CD14-positive monocyte (primary cell): ENCODE measurements at regions not wholly inside any gene's neighbourhood (a gene's known extent, or its start where the extent isn't known, plus 50 kb on each side); places are given as distances from the start of the nearest gene placed in this dataset.

Experiments used
- DNase-seq, 3 donors: peaks; one replicate each; pipeline ENCODE4 v3.0.0-alpha.2; 2011 to 2022
- H2AFZ ChIP-seq: 2 replicates; pipeline ENCODE4 v1.6.0; 2012; ENCODE audit warnings: mild to moderate bottlenecking, low read depth, low read length, inconsistent platforms; ENCODE audit not compliant: insufficient read depth, poor library complexity, severe bottlenecking
- H3K27ac ChIP-seq, 2 donors: 1 replicate in 1 of 2; 2 replicates in 1 of 2; pipeline ENCODE4 v1.5.1; 2012 to 2013; ENCODE audit warnings: low read length in 2 of 2, control low read depth in 1 of 2, inconsistent platforms in 1 of 2, low read depth in 1 of 2, mild to moderate bottlenecking in 1 of 2
- H3K27me3 ChIP-seq, 2 donors: one replicate each; pipeline versions ENCODE4 v1.6.0 to v1.6.1; 2011 to 2013; ENCODE audit warnings: low read length in 2 of 2; ENCODE audit not compliant: control insufficient read depth in 2 of 2, insufficient read depth in 2 of 2
- H3K36me3 ChIP-seq, 2 donors: replicated peaks in 1 of 2; 1 replicate in 1 of 2; 2 replicates in 1 of 2; pipeline versions ENCODE4 v1.5.1 to v1.6.1; 2012 to 2013; ENCODE audit warnings: low read length in 2 of 2, control low read depth in 1 of 2, inconsistent platforms in 1 of 2, mild to moderate bottlenecking in 1 of 2; ENCODE audit not compliant: insufficient read depth in 2 of 2, control insufficient read depth in 1 of 2
- H3K4me1 ChIP-seq, 2 donors: 1 replicate in 1 of 2; 2 replicates in 1 of 2; pipeline versions ENCODE4 v1.5.1 to v1.6.1; 2012 to 2013; ENCODE audit warnings: low read length in 2 of 2, control low read depth in 1 of 2, inconsistent platforms in 1 of 2, mild to moderate bottlenecking in 1 of 2, moderate library complexity in 1 of 2; ENCODE audit not compliant: insufficient read depth in 2 of 2, control insufficient read depth in 1 of 2
- H3K4me2 ChIP-seq: replicated peaks from 2 replicates; pipeline ENCODE3; 2012; ENCODE audit warnings: low read length, moderate library complexity, mild to moderate bottlenecking; ENCODE audit not compliant: poor library complexity, severe bottlenecking; ENCODE audit errors: extremely low read depth
- H3K4me3 ChIP-seq, 3 experiments: fragments of 200-600 bp in 1 of 3; sonication (generic) in 1 of 3; replicated peaks in 1 of 3; 1 replicate in 2 of 3; 2 replicates in 1 of 3; pipeline ENCODE4 v1.5.1; 2011 to 2013; ENCODE audit warnings: low read length in 3 of 3, mild to moderate bottlenecking in 3 of 3, control low read depth in 2 of 3, low read depth in 2 of 3, inconsistent platforms in 1 of 3, moderate library complexity in 1 of 3
- H3K79me2 ChIP-seq: 2 replicates; pipeline ENCODE4 v1.6.0; 2012; ENCODE audit warnings: mild to moderate bottlenecking, control low read depth, inconsistent platforms, low read length, moderate library complexity; ENCODE audit not compliant: insufficient read depth
- H3K9ac ChIP-seq: 2 replicates; pipeline ENCODE4 v1.6.0; 2017; ENCODE audit warnings: low read length, mild to moderate bottlenecking; ENCODE audit not compliant: insufficient read depth, poor library complexity, severe bottlenecking
- H3K9me3 ChIP-seq, 2 donors: replicated peaks in 1 of 2; 1 replicate in 1 of 2; 2 replicates in 1 of 2; pipeline versions ENCODE4 v1.5.1 to v1.6.1; 2012 to 2013; ENCODE audit warnings: low read length in 2 of 2, control low read depth in 1 of 2; ENCODE audit not compliant: control insufficient read depth in 1 of 2, insufficient read depth in 1 of 2
- H4K20me1 ChIP-seq: 2 replicates; pipeline ENCODE4 v1.6.0; 2012; ENCODE audit warnings: mild to moderate bottlenecking, low read length, control low read depth, moderate library complexity; ENCODE audit not compliant: insufficient read depth
- H3K27ac Mint-ChIP-seq, 7 donors: one replicate each; pipeline ENCODE4 v1.8.0; 2020; ENCODE audit warnings: mild to moderate bottlenecking in 7 of 7, mixed read lengths in 7 of 7, moderate library complexity in 6 of 7, inconsistent platforms in 2 of 7
- H3K27me3 Mint-ChIP-seq, 3 donors: one replicate each; pipeline ENCODE4 v1.8.0; 2021 to 2022; ENCODE audit warnings: low read depth in 3 of 3, mild to moderate bottlenecking in 3 of 3, mixed read lengths in 3 of 3, moderate library complexity in 3 of 3, inconsistent platforms in 1 of 3
- H3K36me3 Mint-ChIP-seq, 2 donors: one replicate each; pipeline ENCODE4 v1.8.0; 2020; ENCODE audit warnings: mixed read lengths in 2 of 2, inconsistent platforms in 1 of 2, mild to moderate bottlenecking in 1 of 2
- H3K4me1 Mint-ChIP-seq: one replicate; pipeline ENCODE4 v1.8.0; 2020; ENCODE audit warnings: mild to moderate bottlenecking, mixed read lengths
- H3K4me3 Mint-ChIP-seq, 2 donors: one replicate each; pipeline ENCODE4 v1.8.0; 2020; ENCODE audit warnings: mild to moderate bottlenecking in 2 of 2, mixed read lengths in 2 of 2, moderate library complexity in 1 of 2
- H3K9me3 Mint-ChIP-seq, 7 donors: one replicate each; pipeline ENCODE4 v1.8.0; 2020 to 2022; ENCODE audit warnings: mixed read lengths in 7 of 7, mild to moderate bottlenecking in 6 of 7, moderate library complexity in 6 of 7, inconsistent platforms in 2 of 7
- WGBS: methylation state at CpG from one replicate; pipeline ENCODE4 v1.1.5; 2013; ENCODE audit warnings: missing lambda C conversion rate; ENCODE audit not compliant: insufficient coverage; 5-methylcytosine and 5-hydroxymethylcytosine counted together
- intact Hi-C, 2 donors: fragments of 100-400 bp; cut with micrococcal nuclease; formaldehyde crosslinking; loops; one replicate each; pipeline versions ENCODE4 v1.15.0 to v1.15.1; 2023
- TF ChIP-seq, protein P1 (sequence below): fragments of 200-600 bp; IDR thresholded peaks from one replicate; pipeline ENCODE4 v1.8.0; 2022; ENCODE audit warnings: antibody characterized with exemption, mild to moderate bottlenecking

DNA sequence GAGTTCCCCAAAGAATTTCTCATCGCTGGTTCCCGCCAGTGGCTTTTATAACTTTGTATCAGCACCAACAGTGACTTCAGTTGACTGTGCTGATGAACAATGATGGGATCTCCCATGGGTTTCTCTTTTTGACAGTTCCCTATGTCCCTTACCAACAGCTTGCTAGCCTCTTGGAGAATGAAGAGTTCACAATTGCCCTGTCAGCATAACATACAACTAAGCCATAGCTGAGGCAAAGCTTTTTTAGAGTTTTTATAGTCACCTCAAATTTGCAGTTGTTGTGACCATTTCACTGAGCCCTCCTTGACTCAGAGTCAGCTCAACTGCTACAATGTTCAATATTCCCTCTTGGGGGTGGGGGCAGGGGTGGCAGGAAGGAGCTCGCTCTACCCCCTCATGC, 179.8 kb downstream of the TFEC start:
- TF ChIP-seq, protein P1, sequence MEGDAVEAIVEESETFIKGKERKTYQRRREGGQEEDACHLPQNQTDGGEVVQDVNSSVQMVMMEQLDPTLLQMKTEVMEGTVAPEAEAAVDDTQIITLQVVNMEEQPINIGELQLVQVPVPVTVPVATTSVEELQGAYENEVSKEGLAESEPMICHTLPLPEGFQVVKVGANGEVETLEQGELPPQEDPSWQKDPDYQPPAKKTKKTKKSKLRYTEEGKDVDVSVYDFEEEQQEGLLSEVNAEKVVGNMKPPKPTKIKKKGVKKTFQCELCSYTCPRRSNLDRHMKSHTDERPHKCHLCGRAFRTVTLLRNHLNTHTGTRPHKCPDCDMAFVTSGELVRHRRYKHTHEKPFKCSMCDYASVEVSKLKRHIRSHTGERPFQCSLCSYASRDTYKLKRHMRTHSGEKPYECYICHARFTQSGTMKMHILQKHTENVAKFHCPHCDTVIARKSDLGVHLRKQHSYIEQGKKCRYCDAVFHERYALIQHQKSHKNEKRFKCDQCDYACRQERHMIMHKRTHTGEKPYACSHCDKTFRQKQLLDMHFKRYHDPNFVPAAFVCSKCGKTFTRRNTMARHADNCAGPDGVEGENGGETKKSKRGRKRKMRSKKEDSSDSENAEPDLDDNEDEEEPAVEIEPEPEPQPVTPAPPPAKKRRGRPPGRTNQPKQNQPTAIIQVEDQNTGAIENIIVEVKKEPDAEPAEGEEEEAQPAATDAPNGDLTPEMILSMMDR, result no peak
- DNase-seq, result no peak
- no peaks in the 10 kb centered on the region for H3K79me2 ChIP-seq
- Mint-ChIP-seq H3K4me1 (no peaks in the 10 kb centered on the region), H3K27ac (no peak overlapping the region), H3K36me3 (no peaks in the 10 kb centered on the region), H3K9me3 (no peaks in the 10 kb centered on the region), H3K4me3 (no peak overlapping the region), H3K27me3 (peaks cover 0 to 8% (median 7%) of the 10 kb centered on the region in 3 donors)
- intact Hi-C loops, result no loop called here
- no CpG with 5 or more reads among the region's 3 CpGs for WGBS
- no peaks in the 10 kb centered on the region for H4K20me1 ChIP-seq
- H2AFZ ChIP-seq, result no peak overlapping the region
- no peaks in the 10 kb centered on the region for H3K27me3 ChIP-seq
- H3K4me3 ChIP-seq, result no peak overlapping the region
- H3K36me3 ChIP-seq, result no peaks in the 10 kb centered on the region
- no peak overlapping the region for H3K4me2 ChIP-seq
- H3K4me1 ChIP-seq, result no peaks in the 10 kb centered on the region
- H3K9me3 ChIP-seq, result no peaks in the 10 kb centered on the region
- no peak overlapping the region for H3K27ac ChIP-seq
- no peak overlapping the region for H3K9ac ChIP-seq

DNA sequence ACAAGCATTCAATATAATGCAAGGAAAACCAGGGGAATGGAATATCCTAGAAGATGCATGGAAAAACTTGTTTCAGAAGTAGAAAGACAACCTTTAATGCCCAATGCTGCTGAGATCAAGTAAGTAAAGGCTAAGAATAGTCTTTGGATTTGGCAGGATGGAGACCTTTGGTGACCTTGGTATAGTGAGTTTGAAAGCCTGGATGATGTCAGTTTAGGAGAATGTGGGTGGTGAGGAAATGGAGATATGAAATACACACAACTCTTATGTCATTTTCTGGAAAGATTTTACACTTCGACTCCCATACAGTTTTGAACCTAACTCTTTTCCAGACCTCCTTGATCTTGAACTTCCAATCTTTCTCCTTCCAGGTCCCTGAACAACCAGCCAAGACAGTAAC, 185.7 kb downstream of the TFEC start:
- no peaks in the 10 kb centered on the region for H3K79me2 ChIP-seq
- no peak overlapping the region for H3K27ac Mint-ChIP-seq
- no peaks in the 10 kb centered on the region for H3K4me1 ChIP-seq
- TF ChIP-seq, protein P1, result no peak
- intact Hi-C loops, result no loop called here
- no peaks in the 10 kb centered on the region for H4K20me1 ChIP-seq
- H3K27me3 Mint-ChIP-seq, result peaks cover 2 to 5% (median 2%) of the 10 kb centered on the region in 3 donors
- H3K27me3 ChIP-seq, result no peaks in the 10 kb centered on the region
- H3K36me3 ChIP-seq, result no peaks in the 10 kb centered on the region
- H3K4me3 Mint-ChIP-seq, result no peak overlapping the region
- H2AFZ ChIP-seq, result no peak overlapping the region
- no peak overlapping the region for H3K4me2 ChIP-seq
- H3K36me3 Mint-ChIP-seq, result no peaks in the 10 kb centered on the region
- no peak overlapping the region for H3K27ac ChIP-seq
- no peak for DNase-seq
- no peaks in the 10 kb centered on the region for H3K4me1 Mint-ChIP-seq
- no peak overlapping the region for H3K9ac ChIP-seq
- no peaks in the 10 kb centered on the region for H3K9me3 ChIP-seq
- H3K9me3 Mint-ChIP-seq, result no peaks in the 10 kb centered on the region
- no peak overlapping the region for H3K4me3 ChIP-seq
- no CpG with 5 or more reads among the region's 1 CpG for WGBS
